Kidney epithelial cell (primary cell): ENCODE measurements at regions not wholly inside any gene's neighbourhood (a gene's known extent, or its start where the extent isn't known, plus 50 kb on each side); places are given as distances from the start of the nearest gene placed in this dataset.

Experiments
- DNase-seq: peaks from one replicate; pipeline ENCODE4 v3.0.0-alpha.2; 2010; ENCODE audit warnings: low read depth
- H3K27me3 ChIP-seq: 2 replicates; pipeline ENCODE4 v1.6.0; 2011; ENCODE audit warnings: low read length; ENCODE audit not compliant: control insufficient read depth, insufficient read depth
- H3K36me3 ChIP-seq: 2 replicates; pipeline ENCODE4 v1.5.1; 2011; ENCODE audit warnings: low read length; ENCODE audit not compliant: control insufficient read depth, insufficient read depth
- H3K4me3 ChIP-seq: 2 replicates; pipeline ENCODE4 v1.5.1; 2011; ENCODE audit warnings: low read depth, mild to moderate bottlenecking, control low read depth, low read length
- CTCF ChIP-seq: IDR thresholded peaks from 2 replicates; pipeline ENCODE4 v1.5.1; 2011; ENCODE audit warnings: mild to moderate bottlenecking, moderate library complexity, low read length, control low read depth, inconsistent platforms; ENCODE audit not compliant: insufficient read depth, poor library complexity, severe bottlenecking

GRCh38 chr7:18257711-18258110 lies 230.1 kb upstream of the PRPS1L1 start:
- no peak for TF ChIP-seq CTCF
- no peak overlapping the region for H3K4me3 ChIP-seq
- DNase-seq = no peak

GRCh38 chr7:18262058-18262457 lies 233.5 kb upstream of the HDAC9 start:
- TF ChIP-seq CTCF = no peak
- no peak for DNase-seq
- Histone ChIP-seq H3K4me3 (no peak overlapping the region), H3K27me3 (no peaks in the 10 kb centered on the region), H3K36me3 (no peaks in the 10 kb centered on the region)

More at GRCh38 chr7:18257711-18258110, 230.1 kb upstream of the PRPS1L1 start:
- no peaks in the 10 kb centered on the region for H3K27me3 ChIP-seq
- H3K36me3 ChIP-seq = no peaks in the 10 kb centered on the region

- Histone ChIP-seq H3K4me3 (no peak overlapping the region), H3K27me3 (no peaks in the 10 kb centered on the region), H3K36me3 (no peaks in the 10 kb centered on the region)
- DNase-seq = no peak
- TF ChIP-seq CTCF = no peak
Measured at GRCh38 chr7:18265611-18266281, 229.8 kb upstream of the HDAC9 start.

DNA sequence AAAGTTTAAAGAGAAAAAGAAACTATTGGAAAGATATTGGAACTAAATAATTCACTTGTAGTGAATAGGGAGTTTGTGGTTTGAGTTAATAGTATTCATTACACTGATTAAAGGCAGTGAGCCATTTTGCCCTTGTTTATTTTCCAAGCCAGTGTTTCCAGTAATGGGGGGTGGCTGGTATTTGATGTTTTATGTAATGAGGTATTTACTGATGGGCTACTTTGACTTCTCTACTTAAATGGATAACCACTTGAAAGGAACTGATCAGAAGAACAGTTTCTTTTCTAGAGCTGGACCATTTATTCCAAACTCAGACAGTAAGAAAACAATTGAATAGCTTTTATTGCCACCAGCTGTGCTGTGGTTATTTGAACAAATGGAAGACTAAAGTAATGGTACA lies 227.0 kb upstream of the HDAC9 start:
- TF ChIP-seq CTCF = no peak
- Histone ChIP-seq H3K27me3 (no peaks in the 10 kb centered on the region), H3K4me3 (no peak overlapping the region), H3K36me3 (no peaks in the 10 kb centered on the region)
- DNase-seq = no peak

- Histone ChIP-seq H3K4me3 (no peak overlapping the region), H3K27me3 (no peaks in the 10 kb centered on the region), H3K36me3 (no peaks in the 10 kb centered on the region)
- no peak for DNase-seq
- TF ChIP-seq CTCF = no peak
Measured at GRCh38 chr7:18276380-18276779, 219.2 kb upstream of the HDAC9 start.

GRCh38 chr7:18278316-18278715 lies 217.2 kb upstream of the HDAC9 start:
- Histone ChIP-seq H3K36me3 (no peaks in the 10 kb centered on the region), H3K27me3 (no peaks in the 10 kb centered on the region), H3K4me3 (no peak overlapping the region)
- no peak for TF ChIP-seq CTCF
- no peak for DNase-seq
